ENCODE measurements at regions not wholly inside any gene's neighbourhood (a gene's known extent, or its start where the extent isn't known, plus 50 kb on each side); places are given as distances from the start of the nearest gene placed in this dataset.

DNA sequence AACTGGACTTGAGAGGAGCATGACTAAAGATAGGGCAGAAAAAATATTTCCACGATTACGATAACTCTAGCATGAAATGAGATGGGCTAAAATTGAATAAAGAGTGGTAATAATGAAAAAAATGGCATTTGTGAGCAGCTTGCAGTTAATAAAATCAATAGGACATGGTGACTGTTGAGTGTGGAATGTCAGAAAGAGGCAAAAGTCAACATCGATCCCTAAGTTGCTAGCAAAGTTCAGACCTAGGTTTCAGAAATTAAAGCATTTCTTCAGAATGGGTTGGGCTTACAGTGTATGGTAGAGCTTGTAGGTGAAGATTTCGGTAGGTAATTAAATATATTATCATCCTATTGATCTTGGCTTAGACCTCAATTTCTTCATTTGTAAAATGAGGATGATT is 656.7 kb upstream of the NRG3 start:
- DNase-seq (ENCODE audit: low spot score) (no peak), ATAC-seq (no peak), FAIRE-seq (no peak)
- H3K4me3 ChIP-seq (replicated peaks in 1 of 3; ENCODE audit: insufficient read depth in 1 of 3, low read depth in 2 of 3, low read length in 3 of 3), result no peak overlapping the region
- intact Hi-C loops (cut with micrococcal nuclease; ENCODE audit: unreplicated experiment) (no loop called here), in situ Hi-C loops (cut with HindIII; ENCODE audit: extremely low pct_ligation_motif_present, low pct_unique_long_range_greater_than_20kb) (no loop called here)
- H3K27me3 ChIP-seq (ENCODE audit: control insufficient read depth in 1 of 2, insufficient read depth in 2 of 2, low read length in 2 of 2), result no peaks in the 10 kb centered on the region; a peak in 1 of 5 replicates
- H4K20me1 ChIP-seq (ENCODE audit: insufficient read depth, low read length), result no peaks in the 10 kb centered on the region
- WGBS (ENCODE audit: low lambda C conversion rate), result 43% methylated on average over 4 of the region's 4 CpGs
- H3K9me3 ChIP-seq (ENCODE audit: low read length), result peaks cover 67% of the 10 kb centered on the region
- H2AFZ ChIP-seq (ENCODE audit: low read length), result no peak overlapping the region
- no peaks in the 10 kb centered on the region for H3K4me1 ChIP-seq (ENCODE audit: insufficient read depth, low read length)
- CTCF ChIA-PET (ENCODE audit: low intra/inter-chr PET ratio, low total read pairs), result no interaction called here
- H3K27ac ChIP-seq (ENCODE audit: extremely low read length, insufficient read depth, low read length), result no peak overlapping the region
- H3K9ac ChIP-seq (ENCODE audit: insufficient read depth, low read depth, low read length), result no peak overlapping the region
- H3K79me2 ChIP-seq (ENCODE audit: insufficient read depth, low read length), result no peaks in the 10 kb centered on the region
- POLR2A ChIA-PET, result no interaction called here
- no TSS peak for BruUV-seq (replicated peaks)
- H3K36me3 ChIP-seq (replicated peaks in 1 of 2; ENCODE audit: control insufficient read depth in 1 of 2, insufficient read depth in 2 of 2, low read length in 2 of 2), result no peaks in the 10 kb centered on the region
- TF ChIP-seq XRCC5 (optimal IDR thresholded peaks at IDR 0.05; ENCODE audit: low read length), result no peak
- no peak for TF ChIP-seq RORA (CRISPR knock-in tag; IDR thresholded peaks at IDR 0.05)
- TF ChIP-seq BCL6 (CRISPR knock-in tag; IDR thresholded peaks at IDR 0.05), result no peak
- TF ChIP-seq ZNF737 (CRISPR knock-in tag; IDR thresholded peaks at IDR 0.05; ENCODE audit: borderline replicate concordance), result no peak
- no peak for TF ChIP-seq ZNF589 (CRISPR knock-in tag; conservative IDR thresholded peaks at IDR 0.05)
- no peak for TF ChIP-seq MAFG (CRISPR knock-in tag; IDR thresholded peaks at IDR 0.05)
- TF ChIP-seq ZNF350 (CRISPR knock-in tag; IDR thresholded peaks at IDR 0.05; ENCODE audit: borderline replicate concordance, low read depth), result no peak
- no peak for TF ChIP-seq KMT2A (CRISPR knock-in tag; IDR thresholded peaks at IDR 0.05)
- TF ChIP-seq, protein P1, sequence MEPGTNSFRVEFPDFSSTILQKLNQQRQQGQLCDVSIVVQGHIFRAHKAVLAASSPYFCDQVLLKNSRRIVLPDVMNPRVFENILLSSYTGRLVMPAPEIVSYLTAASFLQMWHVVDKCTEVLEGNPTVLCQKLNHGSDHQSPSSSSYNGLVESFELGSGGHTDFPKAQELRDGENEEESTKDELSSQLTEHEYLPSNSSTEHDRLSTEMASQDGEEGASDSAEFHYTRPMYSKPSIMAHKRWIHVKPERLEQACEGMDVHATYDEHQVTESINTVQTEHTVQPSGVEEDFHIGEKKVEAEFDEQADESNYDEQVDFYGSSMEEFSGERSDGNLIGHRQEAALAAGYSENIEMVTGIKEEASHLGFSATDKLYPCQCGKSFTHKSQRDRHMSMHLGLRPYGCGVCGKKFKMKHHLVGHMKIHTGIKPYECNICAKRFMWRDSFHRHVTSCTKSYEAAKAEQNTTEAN (CRISPR knock-in tag; conservative IDR thresholded peaks at IDR 0.05), result no peak
- TF ChIP-seq, protein P2, sequence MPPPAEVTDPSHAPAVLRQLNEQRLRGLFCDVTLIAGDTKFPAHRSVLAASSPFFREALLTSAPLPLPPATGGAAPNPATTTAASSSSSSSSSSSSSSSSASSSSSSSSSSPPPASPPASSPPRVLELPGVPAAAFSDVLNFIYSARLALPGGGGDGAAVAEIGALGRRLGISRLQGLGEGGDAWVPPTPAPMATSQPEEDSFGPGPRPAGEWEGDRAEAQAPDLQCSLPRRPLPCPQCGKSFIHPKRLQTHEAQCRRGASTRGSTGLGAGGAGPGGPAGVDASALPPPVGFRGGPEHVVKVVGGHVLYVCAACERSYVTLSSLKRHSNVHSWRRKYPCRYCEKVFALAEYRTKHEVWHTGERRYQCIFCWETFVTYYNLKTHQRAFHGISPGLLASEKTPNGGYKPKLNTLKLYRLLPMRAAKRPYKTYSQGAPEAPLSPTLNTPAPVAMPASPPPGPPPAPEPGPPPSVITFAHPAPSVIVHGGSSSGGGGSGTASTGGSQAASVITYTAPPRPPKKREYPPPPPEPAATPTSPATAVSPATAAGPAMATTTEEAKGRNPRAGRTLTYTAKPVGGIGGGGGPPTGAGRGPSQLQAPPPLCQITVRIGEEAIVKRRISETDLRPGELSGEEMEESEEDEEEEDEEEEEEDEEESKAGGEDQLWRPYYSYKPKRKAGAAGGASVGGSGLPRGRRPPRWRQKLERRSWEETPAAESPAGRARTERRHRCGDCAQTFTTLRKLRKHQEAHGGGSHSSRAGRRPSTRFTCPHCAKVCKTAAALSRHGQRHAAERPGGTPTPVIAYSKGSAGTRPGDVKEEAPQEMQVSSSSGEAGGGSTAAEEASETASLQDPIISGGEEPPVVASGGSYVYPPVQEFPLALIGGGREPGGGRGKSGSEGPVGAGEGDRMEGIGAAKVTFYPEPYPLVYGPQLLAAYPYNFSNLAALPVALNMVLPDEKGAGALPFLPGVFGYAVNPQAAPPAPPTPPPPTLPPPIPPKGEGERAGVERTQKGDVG (CRISPR knock-in tag; IDR thresholded peaks at IDR 0.05; ENCODE audit: borderline replicate concordance), result no peak
- TF ChIP-seq MED13 (CRISPR knock-in tag; IDR thresholded peaks at IDR 0.05), result no peak
- no peak for TF ChIP-seq RELA (CRISPR knock-in tag; IDR thresholded peaks at IDR 0.05)
- TF ChIP-seq ZKSCAN1 (IDR thresholded peaks at IDR 0.05; ENCODE audit: low read length), result no peak
- TF ChIP-seq CREB1 (IDR thresholded peaks at IDR 0.05), result no peak
- no peak for TF ChIP-seq CREB1 (CRISPR knock-in tag; IDR thresholded peaks at IDR 0.05)
- H3K4me2 ChIP-seq (ENCODE audit: low read depth, low read length), result no peak overlapping the region

All from HepG2 (cell line).